Cerebellar cortex (tissue), 1 donor: ENCODE measurements at regions not wholly inside any gene's neighbourhood (a gene's known extent, or its start where the extent isn't known, plus 50 kb on each side); places are given as distances from the start of the nearest gene placed in this dataset.

Experiments used
- DNase-seq: peaks from one replicate; pipeline ENCODE4 v3.0.0-alpha.2; 2015; ENCODE audit warnings: low spot score

GRCh38 chr12:111310076-111310870, 58.6 kb downstream of the PHETA1 start:
- no peak for DNase-seq

GRCh38 chr12:111309584-111309983, 59.3 kb downstream of the PHETA1 start:
- DNase-seq, result no peak

GRCh38 chr12:111308473-111308872, 60.4 kb downstream of the PHETA1 start:
- DNase-seq, result no peak

GRCh38 chr12:111304642-111305071, 64.2 kb downstream of the PHETA1 start:
- no peak for DNase-seq

- no peak for DNase-seq
Observed at GRCh38 chr12:111303531-111303930, 65.4 kb downstream of the PHETA1 start.

- peak; percentile 55 for DNase-seq
Observed at GRCh38 chr12:111298582-111299436, 70.1 kb downstream of the PHETA1 start.

- no peak for DNase-seq
Observed at GRCh38 chr12:111297703-111298426, 71.0 kb downstream of the PHETA1 start.

GRCh38 chr12:111296906-111297463, 71.9 kb downstream of the PHETA1 start:
- no peak for DNase-seq

GRCh38 chr12:111295176-111295575, 73.7 kb downstream of the PHETA1 start:
- no peak for DNase-seq

GRCh38 chr12:111293266-111294009, 75.5 kb downstream of the PHETA1 start:
- DNase-seq, result no peak

- no peak for DNase-seq
Observed at GRCh38 chr12:111291357-111291756, 77.5 kb downstream of the PHETA1 start.

- no peak for DNase-seq
Observed at GRCh38 chr12:111288771-111289170, 80.1 kb downstream of the PHETA1 start.

GRCh38 chr12:111287125-111287900, 81.6 kb downstream of the PHETA1 start:
- DNase-seq, result no peak

GRCh38 chr12:111285200-111285599, 83.7 kb downstream of the PHETA1 start:
- no peak for DNase-seq

- no peak for DNase-seq
Observed at GRCh38 chr12:111284709-111285108, 84.2 kb downstream of the PHETA1 start.

GRCh38 chr12:111283966-111284365, 84.9 kb downstream of the PHETA1 start:
- DNase-seq, result no peak

GRCh38 chr12:111283521-111283920, 85.4 kb downstream of the PHETA1 start:
- DNase-seq, result no peak

GRCh38 chr12:111277570-111277969, 91.3 kb downstream of the PHETA1 start:
- DNase-seq, result no peak

GRCh38 chr12:111276146-111276545, 92.7 kb downstream of the PHETA1 start:
- DNase-seq, result no peak

GRCh38 chr12:111275308-111275707, 93.6 kb downstream of the PHETA1 start:
- no peak for DNase-seq

GRCh38 chr12:111274777-111275176, 94.1 kb downstream of the PHETA1 start:
- DNase-seq, result no peak
